PC-9 (cell line): ENCODE measurements at regions not wholly inside any gene's neighbourhood (a gene's known extent, or its start where the extent isn't known, plus 50 kb on each side); places are given as distances from the start of the nearest gene placed in this dataset.

Experiments
- BruUV-seq: library from RNA; stranded (reverse); fragments of 400-500 nt; replicated peaks from 2 replicates; lab custom pipeline; 2021; lab: Mats Ljungman, UMichigan
- CTCF ChIA-PET: fragments of 300-600 bp; sonication (Branson Sonifier 250); formaldehyde crosslinking; loops from one replicate; lab custom pipeline; 2022; ENCODE audit warnings: antibody characterized with exemption; lab: Charles Lee
- POLR2A ChIA-PET: fragments of 300-600 bp; sonication (Branson Sonifier 250); formaldehyde crosslinking; loops from one replicate; lab custom pipeline; 2022; ENCODE audit warnings: antibody characterized with exemption; ENCODE audit not compliant: unreplicated experiment; lab: Charles Lee
- DNase-seq, 2 experiments: peaks; one replicate each; pipeline versions ENCODE4 v3.0.0 to v3.0.0-alpha.2; 2015 to 2022; ENCODE audit warnings: mixed read lengths in 1 of 2
- H2AFZ ChIP-seq: fragments of 200-600 bp; sonication (generic); 2 replicates; pipeline ENCODE4 v1.8.1; 2017; ENCODE audit warnings: antibody characterized with exemption
- H3F3A ChIP-seq: fragments of 200-600 bp; sonication (generic); 2 replicates; pipeline ENCODE4 v1.8.1; 2017; ENCODE audit warnings: antibody characterized with exemption, mild to moderate bottlenecking, low read depth; ENCODE audit not compliant: insufficient read depth
- H3K27ac ChIP-seq: fragments of 200-600 bp; sonication (generic); 2 replicates; pipeline ENCODE4 v1.6.1; 2016; ENCODE audit warnings: mixed run types
- H3K27me3 ChIP-seq: fragments of 200-600 bp; sonication (generic); 2 replicates; pipeline ENCODE4 v1.6.1; 2016; ENCODE audit warnings: low read depth, mixed run types; ENCODE audit not compliant: insufficient read depth
- H3K36me3 ChIP-seq: fragments of 200-600 bp; sonication (generic); 2 replicates; pipeline ENCODE4 v1.6.1; 2016; ENCODE audit warnings: low read depth, mixed run types
- H3K4me1 ChIP-seq: fragments of 200-600 bp; sonication (generic); replicated peaks from 2 replicates; pipeline ENCODE4 v1.6.1; 2016; ENCODE audit warnings: mixed run types; ENCODE audit not compliant: insufficient read depth
- H3K4me2 ChIP-seq: fragments of 200-600 bp; sonication (generic); 2 replicates; pipeline ENCODE4 v1.6.1; 2017; ENCODE audit warnings: mixed run types
- H3K4me3 ChIP-seq: fragments of 200-600 bp; sonication (generic); 2 replicates; pipeline ENCODE4 v1.6.1; 2016; ENCODE audit warnings: mixed run types
- H3K79me2 ChIP-seq: fragments of 200-600 bp; sonication (generic); 2 replicates; pipeline ENCODE4 v1.6.1; 2017; ENCODE audit warnings: low read depth, mixed run types
- H3K9me2 ChIP-seq: fragments of 200-600 bp; sonication (generic); 2 replicates; pipeline ENCODE4 v1.8.1; 2017; ENCODE audit warnings: mild to moderate bottlenecking; ENCODE audit not compliant: insufficient read depth
- H3K9me3 ChIP-seq: fragments of 200-600 bp; sonication (generic); 2 replicates; pipeline ENCODE4 v1.8.1; 2016; ENCODE audit warnings: low read depth; ENCODE audit not compliant: insufficient read depth
- H4K20me1 ChIP-seq: fragments of 200-600 bp; sonication (generic); 2 replicates; pipeline ENCODE4 v1.8.1; 2017; ENCODE audit not compliant: insufficient read depth
- EZH2 ChIP-seq: fragments of 200-600 bp; sonication (generic); IDR thresholded peaks from 2 replicates; pipeline ENCODE4 v1.8.0; 2017; ENCODE audit warnings: antibody characterized with exemption, low read depth
- intact Hi-C: fragments of 100-400 bp; cut with micrococcal nuclease; formaldehyde crosslinking; loops from one replicate; pipeline ENCODE4 v1.10.0; 2022; ENCODE audit not compliant: unreplicated experiment
- TF ChIP-seq, protein P1 (sequence below): fragments of 200-600 bp; sonication (generic); conservative IDR thresholded peaks from 2 replicates; pipeline ENCODE4 v1.6.1; 2017; ENCODE audit warnings: mixed run types, antibody characterized with exemption, mild to moderate bottlenecking, moderate library complexity

GRCh38 chr10:84695902-84696301, 367.5 kb downstream of the CCSER2 start:
- intact Hi-C loops, result no loop called here
- H3K4me1 ChIP-seq, result no peaks in the 10 kb centered on the region
- no peaks in the 10 kb centered on the region for H3K9me2 ChIP-seq
- H3K27me3 ChIP-seq, result no peaks in the 10 kb centered on the region; the same call in 1 of the 2 replicates
- no peak overlapping the region for H2AFZ ChIP-seq
- H3K79me2 ChIP-seq, result no peaks in the 10 kb centered on the region
- no peak for TF ChIP-seq EZH2
- TF ChIP-seq, protein P1, sequence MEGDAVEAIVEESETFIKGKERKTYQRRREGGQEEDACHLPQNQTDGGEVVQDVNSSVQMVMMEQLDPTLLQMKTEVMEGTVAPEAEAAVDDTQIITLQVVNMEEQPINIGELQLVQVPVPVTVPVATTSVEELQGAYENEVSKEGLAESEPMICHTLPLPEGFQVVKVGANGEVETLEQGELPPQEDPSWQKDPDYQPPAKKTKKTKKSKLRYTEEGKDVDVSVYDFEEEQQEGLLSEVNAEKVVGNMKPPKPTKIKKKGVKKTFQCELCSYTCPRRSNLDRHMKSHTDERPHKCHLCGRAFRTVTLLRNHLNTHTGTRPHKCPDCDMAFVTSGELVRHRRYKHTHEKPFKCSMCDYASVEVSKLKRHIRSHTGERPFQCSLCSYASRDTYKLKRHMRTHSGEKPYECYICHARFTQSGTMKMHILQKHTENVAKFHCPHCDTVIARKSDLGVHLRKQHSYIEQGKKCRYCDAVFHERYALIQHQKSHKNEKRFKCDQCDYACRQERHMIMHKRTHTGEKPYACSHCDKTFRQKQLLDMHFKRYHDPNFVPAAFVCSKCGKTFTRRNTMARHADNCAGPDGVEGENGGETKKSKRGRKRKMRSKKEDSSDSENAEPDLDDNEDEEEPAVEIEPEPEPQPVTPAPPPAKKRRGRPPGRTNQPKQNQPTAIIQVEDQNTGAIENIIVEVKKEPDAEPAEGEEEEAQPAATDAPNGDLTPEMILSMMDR, result no peak
- POLR2A ChIA-PET, result no interaction called here
- H4K20me1 ChIP-seq, result no peaks in the 10 kb centered on the region
- H3K27ac ChIP-seq, result no peak overlapping the region
- H3K4me3 ChIP-seq, result no peak overlapping the region
- CTCF ChIA-PET, result no interaction called here
- H3K36me3 ChIP-seq, result no peaks in the 10 kb centered on the region
- no peaks in the 10 kb centered on the region for H3F3A ChIP-seq
- H3K9me3 ChIP-seq, result no peaks in the 10 kb centered on the region
- no TSS peak for BruUV-seq
- no peak overlapping the region for H3K4me2 ChIP-seq
- DNase-seq, result no peak

DNA sequence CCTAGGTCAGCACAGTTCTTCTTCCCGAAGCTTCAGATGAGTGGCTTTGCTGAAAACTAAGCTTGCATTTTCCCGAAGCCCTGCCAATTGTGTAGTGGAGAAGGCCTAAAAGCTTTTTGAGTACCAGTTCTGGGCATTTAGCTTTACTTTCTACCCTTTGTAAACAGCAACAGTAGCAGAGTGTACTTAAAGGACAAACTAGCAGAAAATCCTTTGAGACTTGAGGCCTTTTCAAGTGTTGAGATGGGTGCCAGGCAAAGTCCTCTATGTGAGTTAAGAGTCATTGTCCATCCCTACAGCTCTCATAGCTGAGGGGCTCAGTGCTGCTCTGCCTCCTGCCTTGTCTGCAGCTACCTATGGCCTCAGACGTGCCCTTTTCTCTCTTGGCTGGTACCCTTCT, 368.2 kb downstream of the CCSER2 start:
- Histone ChIP-seq H3K9me2 (no peaks in the 10 kb centered on the region), H3K27ac (no peak overlapping the region), H3K9me3 (no peaks in the 10 kb centered on the region), H3K79me2 (no peaks in the 10 kb centered on the region), H3F3A (no peaks in the 10 kb centered on the region), H4K20me1 (no peaks in the 10 kb centered on the region), H2AFZ (no peak overlapping the region), H3K36me3 (no peaks in the 10 kb centered on the region), H3K4me1 (no peaks in the 10 kb centered on the region), H3K4me2 (no peak overlapping the region), H3K4me3 (no peak overlapping the region), H3K27me3 (no peaks in the 10 kb centered on the region; the same call in 1 of the 2 replicates)
- no TSS peak for BruUV-seq
- DNase-seq, result no peak
- TF ChIP-seq EZH2, result no peak
- TF ChIP-seq, protein P1, result no peak
- ChIA-PET CTCF (no interaction called here), POLR2A (no interaction called here)
- intact Hi-C loops, result no loop called here

DNA sequence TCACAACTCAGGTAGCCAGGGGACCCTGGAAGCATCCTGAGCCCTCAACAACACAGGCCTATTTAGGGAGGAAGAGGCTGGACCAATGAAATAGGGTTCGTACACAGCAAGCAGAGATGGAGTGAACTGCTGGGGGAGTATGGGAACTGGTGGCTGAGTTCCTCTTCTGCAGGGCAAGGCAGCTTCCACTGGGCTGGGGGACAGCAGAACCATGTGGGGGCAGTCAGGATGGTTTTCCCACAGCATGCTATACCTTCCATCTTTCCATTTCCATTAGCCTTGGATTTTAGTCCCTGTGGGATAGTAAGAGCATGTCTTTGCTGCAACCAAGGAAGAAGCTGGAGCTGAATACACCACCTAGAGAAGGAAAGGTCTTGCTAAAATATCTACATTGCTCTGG, 370.6 kb downstream of the CCSER2 start:
- intact Hi-C loops, result no loop called here
- H3K9me2 ChIP-seq, result no peaks in the 10 kb centered on the region
- no peak overlapping the region for H3K4me3 ChIP-seq
- H2AFZ ChIP-seq, result no peak overlapping the region
- no peaks in the 10 kb centered on the region for H3K9me3 ChIP-seq
- H3F3A ChIP-seq, result no peaks in the 10 kb centered on the region
- no peaks in the 10 kb centered on the region for H3K79me2 ChIP-seq
- H3K4me2 ChIP-seq, result no peak overlapping the region
- H3K27ac ChIP-seq, result no peak overlapping the region
- TF ChIP-seq EZH2, result no peak
- TF ChIP-seq, protein P1, result no peak
- no peak for DNase-seq
- H3K36me3 ChIP-seq, result no peaks in the 10 kb centered on the region
- H4K20me1 ChIP-seq, result no peaks in the 10 kb centered on the region
- BruUV-seq, result no TSS peak
- no peaks in the 10 kb centered on the region for H3K4me1 ChIP-seq
- ChIA-PET CTCF (no interaction called here), POLR2A (no interaction called here)
- no peaks in the 10 kb centered on the region; the same call in 1 of the 2 replicates for H3K27me3 ChIP-seq
